ENCODE measurements at regions not wholly inside any gene's neighbourhood (a gene's known extent, or its start where the extent isn't known, plus 50 kb on each side); places are given as distances from the start of the nearest gene placed in this dataset.

GRCh38 chr15:57835119-57835518, 128.6 kb downstream of the POLR2M start (continued):
- TF ChIP-seq ZNF426 (tag by site-specific recombination; IDR thresholded peaks at IDR 0.05) (no peak), ZNF660 (tag by site-specific recombination; IDR thresholded peaks at IDR 0.05) (no peak), ZFP41 (tag by site-specific recombination; IDR thresholded peaks at IDR 0.05; ENCODE audit: borderline replicate concordance) (no peak), ZNF221 (tag by site-specific recombination; IDR thresholded peaks at IDR 0.05; ENCODE audit: borderline replicate concordance) (no peak), ZSCAN30 (tag by site-specific recombination; IDR thresholded peaks at IDR 0.05) (no peak)

GRCh38 chr15:57849317-57849716, 142.8 kb downstream of the POLR2M start:
- CTCF ChIA-PET, result interaction anchor here (1.0 to 1.4 kb wide), 3 partner anchors 11 to 98 kb away, joined by 3 to 4 read pairs (median 3); no protein-coding TSS in a partner anchor

GRCh38 chr15:57854531-57854930, 148.0 kb downstream of the POLR2M start:
- Histone ChIP-seq H3K4me1 (ENCODE audit: control insufficient read depth, insufficient read depth, low read length) (no peaks in the 10 kb centered on the region), H3K4me3 (ENCODE audit: low read depth, low read length) (no peak overlapping the region), H3K9me3 (ENCODE audit: control insufficient read depth, insufficient read depth, low read depth, low read length) (no peaks in the 10 kb centered on the region), H3K36me3 (ENCODE audit: control insufficient read depth in 2 of 2, insufficient read depth in 1 of 2, low read length in 2 of 2) (no peaks in the 10 kb centered on the region), H3K27ac (ENCODE audit: extremely low read depth, low read depth, low read length) (no peak overlapping the region)
- ChIA-PET POLR2A (no interaction called here), CTCF (interaction anchor here (1.3 kb wide), 1 partner anchor 213 kb away, joined by 3 read pairs; no protein-coding TSS in a partner anchor)
- TF ChIP-seq ZNF248 (tag by site-specific recombination; IDR thresholded peaks at IDR 0.05), result no peak
- TF ChIP-seq ZNF529 (tag by site-specific recombination; IDR thresholded peaks at IDR 0.05; ENCODE audit: insufficient replicate concordance), result no peak
- TF ChIP-seq, protein P1, sequence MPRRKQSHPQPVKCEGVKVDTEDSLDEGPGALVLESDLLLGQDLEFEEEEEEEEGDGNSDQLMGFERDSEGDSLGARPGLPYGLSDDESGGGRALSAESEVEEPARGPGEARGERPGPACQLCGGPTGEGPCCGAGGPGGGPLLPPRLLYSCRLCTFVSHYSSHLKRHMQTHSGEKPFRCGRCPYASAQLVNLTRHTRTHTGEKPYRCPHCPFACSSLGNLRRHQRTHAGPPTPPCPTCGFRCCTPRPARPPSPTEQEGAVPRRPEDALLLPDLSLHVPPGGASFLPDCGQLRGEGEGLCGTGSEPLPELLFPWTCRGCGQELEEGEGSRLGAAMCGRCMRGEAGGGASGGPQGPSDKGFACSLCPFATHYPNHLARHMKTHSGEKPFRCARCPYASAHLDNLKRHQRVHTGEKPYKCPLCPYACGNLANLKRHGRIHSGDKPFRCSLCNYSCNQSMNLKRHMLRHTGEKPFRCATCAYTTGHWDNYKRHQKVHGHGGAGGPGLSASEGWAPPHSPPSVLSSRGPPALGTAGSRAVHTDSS (tag by site-specific recombination; IDR thresholded peaks at IDR 0.05), result no peak
- TF ChIP-seq ZNF169 (tag by site-specific recombination; IDR thresholded peaks at IDR 0.05), result no peak
- no peak for TF ChIP-seq ZNF354C (tag by site-specific recombination; IDR thresholded peaks at IDR 0.05; ENCODE audit: borderline replicate concordance, low read depth)
- no peak for TF ChIP-seq ZNF266 (tag by site-specific recombination; IDR thresholded peaks at IDR 0.05; ENCODE audit: low read depth)
- no peak for TF ChIP-seq ZBTB49 (tag by site-specific recombination; IDR thresholded peaks at IDR 0.05; ENCODE audit: low read depth)
- TF ChIP-seq ZNF488 (tag by site-specific recombination; IDR thresholded peaks at IDR 0.05), result no peak
- no peak for TF ChIP-seq ZNF558 (tag by site-specific recombination; IDR thresholded peaks at IDR 0.05)
- no peak for TF ChIP-seq FEZF1 (tag by site-specific recombination; IDR thresholded peaks at IDR 0.05)
- TF ChIP-seq ZBTB48 (tag by site-specific recombination; IDR thresholded peaks at IDR 0.05), result no peak
- TF ChIP-seq ZNF610 (tag by site-specific recombination; IDR thresholded peaks at IDR 0.05; ENCODE audit: borderline replicate concordance), result no peak

More at GRCh38 chr15:57849317-57849716, 142.8 kb downstream of the POLR2M start:
- no peak overlapping the region for H3K27ac ChIP-seq (ENCODE audit: extremely low read depth, low read depth, low read length)
- no peak for TF ChIP-seq ZNF843 (tag by site-specific recombination; IDR thresholded peaks at IDR 0.05)
- no peaks in the 10 kb centered on the region for H3K4me1 ChIP-seq (ENCODE audit: control insufficient read depth, insufficient read depth, low read length)
- no peaks in the 10 kb centered on the region for H3K9me3 ChIP-seq (ENCODE audit: control insufficient read depth, insufficient read depth, low read depth, low read length)
- H3K36me3 ChIP-seq (ENCODE audit: control insufficient read depth in 2 of 2, insufficient read depth in 1 of 2, low read length in 2 of 2), result no peaks in the 10 kb centered on the region
- POLR2A ChIA-PET, result no interaction called here
- no peak overlapping the region for H3K4me3 ChIP-seq (ENCODE audit: low read depth, low read length)

Measured in HEK293 (cell line).